ENCODE measurements at regions not wholly inside any gene's neighbourhood (a gene's known extent, or its start where the extent isn't known, plus 50 kb on each side); places are given as distances from the start of the nearest gene placed in this dataset.

DNA sequence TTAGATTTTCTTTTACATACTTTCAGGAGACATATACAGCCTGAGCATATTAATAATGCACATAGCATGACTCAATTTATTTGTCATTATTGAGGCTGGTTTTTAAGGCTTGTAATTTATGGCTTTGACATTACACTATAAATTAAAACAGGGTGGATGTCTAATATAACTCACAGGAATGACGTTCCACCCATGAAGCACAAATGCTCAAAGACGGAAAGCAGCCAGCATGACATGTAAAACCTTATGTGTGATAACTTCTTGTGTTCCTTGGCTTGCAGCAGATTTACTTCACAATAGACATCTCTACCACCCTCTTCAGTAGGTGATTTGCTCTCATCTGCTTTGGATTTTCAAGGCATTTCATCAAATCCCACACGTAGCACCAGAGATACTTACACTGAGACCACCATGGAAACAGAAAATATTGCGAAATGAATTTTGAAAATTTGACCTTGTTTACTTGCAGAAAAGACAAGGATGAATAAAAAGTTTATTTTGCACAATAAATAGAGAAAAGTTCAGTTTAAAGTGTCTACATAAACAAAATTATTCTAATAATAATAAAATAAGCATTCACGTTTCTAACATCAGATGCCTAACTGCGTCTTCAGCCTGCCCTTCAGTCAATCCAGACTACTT is 64.7 kb upstream of the BTC start:
- Mint-ChIP-seq H3K4me3 (no peak overlapping the region), H3K4me1 (no peaks in the 10 kb centered on the region), H3K27ac (no peak overlapping the region), H3K9me3 (no peaks in the 10 kb centered on the region), H3K36me3 (ENCODE audit: low read depth) (no peaks in the 10 kb centered on the region), H3K27me3 (peaks cover 2% of the 10 kb centered on the region)
- ChIA-PET CTCF (no interaction called here), POLR2A (no interaction called here)
- TF ChIP-seq, protein P1, sequence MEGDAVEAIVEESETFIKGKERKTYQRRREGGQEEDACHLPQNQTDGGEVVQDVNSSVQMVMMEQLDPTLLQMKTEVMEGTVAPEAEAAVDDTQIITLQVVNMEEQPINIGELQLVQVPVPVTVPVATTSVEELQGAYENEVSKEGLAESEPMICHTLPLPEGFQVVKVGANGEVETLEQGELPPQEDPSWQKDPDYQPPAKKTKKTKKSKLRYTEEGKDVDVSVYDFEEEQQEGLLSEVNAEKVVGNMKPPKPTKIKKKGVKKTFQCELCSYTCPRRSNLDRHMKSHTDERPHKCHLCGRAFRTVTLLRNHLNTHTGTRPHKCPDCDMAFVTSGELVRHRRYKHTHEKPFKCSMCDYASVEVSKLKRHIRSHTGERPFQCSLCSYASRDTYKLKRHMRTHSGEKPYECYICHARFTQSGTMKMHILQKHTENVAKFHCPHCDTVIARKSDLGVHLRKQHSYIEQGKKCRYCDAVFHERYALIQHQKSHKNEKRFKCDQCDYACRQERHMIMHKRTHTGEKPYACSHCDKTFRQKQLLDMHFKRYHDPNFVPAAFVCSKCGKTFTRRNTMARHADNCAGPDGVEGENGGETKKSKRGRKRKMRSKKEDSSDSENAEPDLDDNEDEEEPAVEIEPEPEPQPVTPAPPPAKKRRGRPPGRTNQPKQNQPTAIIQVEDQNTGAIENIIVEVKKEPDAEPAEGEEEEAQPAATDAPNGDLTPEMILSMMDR (IDR thresholded peaks at IDR 0.05), result no peak
- DNase-seq (no peak), ATAC-seq (ENCODE audit: low read depth) (no peak)
- intact Hi-C loops (cut with micrococcal nuclease), result no loop called here

DNA sequence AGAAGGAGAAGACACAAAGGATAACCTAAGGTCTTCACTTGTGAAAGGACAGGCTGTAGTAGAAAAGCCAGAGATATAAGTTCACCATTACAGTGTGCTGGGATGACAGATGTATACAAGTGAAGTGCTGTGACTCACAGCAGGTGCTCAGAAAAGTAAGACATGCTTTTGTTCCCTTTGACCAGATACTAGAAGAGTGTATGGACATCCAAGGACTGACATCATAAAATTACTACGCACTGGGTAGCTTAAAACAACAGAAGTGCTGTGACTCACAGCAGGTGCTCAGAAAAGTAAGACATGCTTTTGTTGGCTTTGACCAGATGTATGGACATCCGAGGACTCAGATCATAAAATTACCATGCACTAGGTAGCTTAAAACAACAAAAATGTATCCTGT is 61.6 kb upstream of the BTC start:
- Mint-ChIP-seq H3K36me3 (ENCODE audit: low read depth) (no peaks in the 10 kb centered on the region), H3K27me3 (peaks cover 5% of the 10 kb centered on the region), H3K9me3 (peaks cover 3% of the 10 kb centered on the region), H3K4me3 (no peak overlapping the region), H3K4me1 (no peaks in the 10 kb centered on the region), H3K27ac (no peak overlapping the region)
- TF ChIP-seq, protein P1 (IDR thresholded peaks at IDR 0.05), result no peak
- ChIA-PET POLR2A (no interaction called here), CTCF (no interaction called here)
- DNase-seq, result no peak
- no peak for ATAC-seq (ENCODE audit: low read depth)
- intact Hi-C loops (cut with micrococcal nuclease), result no loop called here

DNA sequence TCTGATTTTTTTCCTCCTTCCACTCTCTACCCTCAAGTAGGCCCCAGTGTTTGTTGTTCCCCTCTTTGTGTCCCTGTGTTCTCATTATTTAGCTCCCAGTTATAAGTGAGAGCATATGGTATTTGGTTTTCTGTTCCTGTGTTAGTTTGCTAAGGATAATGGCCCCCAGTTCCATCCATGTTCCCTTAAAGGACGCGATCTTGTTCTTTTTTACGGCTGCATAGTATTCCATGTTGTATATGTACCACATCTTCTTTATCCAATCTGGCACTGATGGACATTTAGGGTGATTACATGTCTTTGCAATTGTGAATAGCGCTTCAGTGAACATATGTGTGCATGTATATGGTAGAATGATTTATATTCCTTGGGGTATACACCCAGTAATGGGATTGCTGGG is 54.5 kb upstream of the BTC start:
- ChIA-PET POLR2A (no interaction called here), CTCF (no interaction called here)
- intact Hi-C loops (cut with micrococcal nuclease), result no loop called here
- Mint-ChIP-seq H3K4me1 (no peaks in the 10 kb centered on the region), H3K27ac (no peak overlapping the region), H3K4me3 (no peak overlapping the region), H3K27me3 (peaks cover 7% of the 10 kb centered on the region), H3K36me3 (ENCODE audit: low read depth) (no peaks in the 10 kb centered on the region), H3K9me3 (peaks cover 13% of the 10 kb centered on the region)
- DNase-seq (no peak), ATAC-seq (ENCODE audit: low read depth) (no peak)
- TF ChIP-seq, protein P1 (IDR thresholded peaks at IDR 0.05), result no peak

DNA sequence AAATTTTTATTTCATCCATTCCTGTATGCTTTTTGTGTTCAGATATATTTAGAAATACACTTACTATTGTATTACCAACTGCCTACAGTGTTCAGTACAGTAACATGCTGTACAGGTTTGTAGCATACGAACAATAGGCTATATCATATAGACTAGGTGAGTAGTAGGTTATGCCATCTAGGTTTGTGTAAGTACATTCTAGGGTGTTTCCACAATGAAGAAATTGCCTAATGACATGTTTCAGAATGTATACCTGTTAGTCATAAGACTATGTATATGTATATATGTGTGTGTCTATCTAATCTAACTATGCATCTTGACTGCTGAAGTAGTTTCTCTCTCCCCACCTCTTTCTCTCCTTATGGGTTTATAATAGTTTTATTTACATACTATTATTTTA is 51.5 kb upstream of the BTC start:
- TF ChIP-seq, protein P1 (IDR thresholded peaks at IDR 0.05), result no peak
- ChIA-PET CTCF (no interaction called here), POLR2A (no interaction called here)
- Mint-ChIP-seq H3K27me3 (peaks cover 8% of the 10 kb centered on the region), H3K27ac (no peak overlapping the region), H3K4me1 (no peaks in the 10 kb centered on the region), H3K36me3 (ENCODE audit: low read depth) (no peaks in the 10 kb centered on the region), H3K4me3 (no peak overlapping the region), H3K9me3 (peaks cover 10% of the 10 kb centered on the region)
- no peak for ATAC-seq (ENCODE audit: low read depth)
- DNase-seq, result no peak
- intact Hi-C loops (cut with micrococcal nuclease), result no loop called here

Measured in activated B cell treated with CpG ODN at 0.5 μM for 24 hours (primary cell).